Neural cell (in vitro differentiated cells): ENCODE measurements at regions not wholly inside any gene's neighbourhood (a gene's known extent, or its start where the extent isn't known, plus 50 kb on each side); places are given as distances from the start of the nearest gene placed in this dataset.

Experiments used
- H2AFZ ChIP-seq: fragments of 200-600, 300-800 bp; sonication (generic), shearing (Covaris generic); 2 replicates; pipeline ENCODE4 v1.6.0; 2014; ENCODE audit warnings: low read depth, mild to moderate bottlenecking, antibody characterized with exemption, low read length, moderate library complexity
- H3F3A ChIP-seq: fragments of 200-600 bp; shearing (Covaris generic); 2 replicates; pipeline ENCODE4 v1.6.1; 2016; ENCODE audit warnings: mild to moderate bottlenecking, moderate library complexity, mixed read lengths, antibody characterized with exemption, low read length; ENCODE audit not compliant: insufficient read depth, poor library complexity, severe bottlenecking
- H3K27ac ChIP-seq: fragments of 200-600, 300-800 bp; sonication (generic), shearing (Covaris generic); 2 replicates; pipeline ENCODE4 v1.5.1; 2014; ENCODE audit warnings: mild to moderate bottlenecking, low read length, moderate library complexity
- H3K27me3 ChIP-seq: fragments of 300-800, 200-600 bp; sonication (generic), shearing (Covaris generic); 2 replicates; pipeline ENCODE4 v1.6.0; 2014; ENCODE audit warnings: mild to moderate bottlenecking, low read depth, low read length, moderate library complexity; ENCODE audit not compliant: insufficient read depth
- H3K36me3 ChIP-seq: fragments of 300-800, 200-600 bp; sonication (generic), shearing (Covaris generic); 2 replicates; pipeline ENCODE4 v1.5.1; 2014; ENCODE audit warnings: mild to moderate bottlenecking, antibody characterized with exemption, low read length, moderate library complexity; ENCODE audit not compliant: insufficient read depth
- H3K4me2 ChIP-seq: fragments of 300-800, 200-600 bp; sonication (generic), shearing (Covaris generic); 2 replicates; pipeline ENCODE4 v1.6.0; 2014; ENCODE audit warnings: mild to moderate bottlenecking, low read length
- H3K4me3 ChIP-seq: fragments of 300-800, 200-600 bp; sonication (generic), shearing (Covaris generic); 2 replicates; pipeline ENCODE4 v1.5.1; 2014; ENCODE audit warnings: mild to moderate bottlenecking, low read length, moderate library complexity
- H3K79me2 ChIP-seq: fragments of 200-600 bp; shearing (Covaris generic); replicated peaks from 2 replicates; pipeline ENCODE4 v1.6.0; 2014; ENCODE audit warnings: mild to moderate bottlenecking, low read length, moderate library complexity; ENCODE audit not compliant: insufficient read depth
- H3K9ac ChIP-seq: fragments of 300-800, 200-600 bp; sonication (generic), shearing (Covaris generic); 2 replicates; pipeline ENCODE4 v1.6.1; 2016; ENCODE audit warnings: mild to moderate bottlenecking, low read length, mixed read lengths
- H3K9me2 ChIP-seq: fragments of 200-600 bp; shearing (Covaris generic); 2 replicates; pipeline ENCODE4 v1.6.1; 2016; ENCODE audit warnings: mild to moderate bottlenecking, low read length, mixed read lengths; ENCODE audit not compliant: insufficient read depth
- H3K9me3 ChIP-seq: fragments of 200-600, 300-800 bp; sonication (generic), shearing (Covaris generic); 2 replicates; pipeline ENCODE4 v1.6.1; 2016; ENCODE audit warnings: mild to moderate bottlenecking, mixed run types, low read length, moderate library complexity, mixed read lengths
- H4K20me1 ChIP-seq: fragments of 200-600 bp; shearing (Covaris generic); 2 replicates; pipeline ENCODE4 v1.6.1; 2016; ENCODE audit warnings: mild to moderate bottlenecking, mixed run types; ENCODE audit not compliant: insufficient read depth
- EP300 ChIP-seq: fragments of 450-650 bp; conservative IDR thresholded peaks from 2 replicates; pipeline ENCODE4 v1.6.1; 2014; ENCODE audit warnings: antibody characterized with exemption, mild to moderate bottlenecking, moderate library complexity; ENCODE audit not compliant: poor library complexity, severe bottlenecking
- EZH2 ChIP-seq: fragments of 200-600, 300-800 bp; shearing (Covaris generic), sonication (generic); IDR thresholded peaks from 2 replicates; pipeline ENCODE4 v1.6.1; 2014; ENCODE audit warnings: antibody characterized with exemption, low read length, borderline replicate concordance, mild to moderate bottlenecking; ENCODE audit not compliant: insufficient read depth, poor library complexity, severe bottlenecking
- MXI1 ChIP-seq: fragments of 450-650 bp; conservative IDR thresholded peaks from 2 replicates; pipeline ENCODE4 v1.6.1; 2014; ENCODE audit warnings: antibody characterized with exemption, mild to moderate bottlenecking; ENCODE audit not compliant: poor library complexity, severe bottlenecking
- POLR2AphosphoS5 ChIP-seq: IDR thresholded peaks from 2 replicates; pipeline ENCODE4 v1.6.1; 2012
- RAD21 ChIP-seq: fragments of 450-650 bp; conservative IDR thresholded peaks from 2 replicates; pipeline ENCODE4 v1.6.1; 2014; ENCODE audit warnings: antibody characterized with exemption, mild to moderate bottlenecking, moderate library complexity
- SMC3 ChIP-seq: fragments of 450-650 bp; conservative IDR thresholded peaks from 2 replicates; pipeline ENCODE4 v1.6.1; 2014; ENCODE audit warnings: antibody characterized with exemption, mild to moderate bottlenecking, moderate library complexity; ENCODE audit not compliant: poor library complexity
- TAF1 ChIP-seq: IDR thresholded peaks from 2 replicates; pipeline ENCODE4 v1.6.1; 2012; ENCODE audit warnings: low read depth
- TF ChIP-seq, protein P1 (sequence below): IDR thresholded peaks from 2 replicates; pipeline ENCODE4 v1.6.1; 2012; ENCODE audit warnings: borderline replicate concordance
- TF ChIP-seq, protein P2 (sequence below): fragments of 450-650 bp; IDR thresholded peaks from 2 replicates; pipeline ENCODE4 v1.5.1; 2014; ENCODE audit warnings: antibody characterized with exemption, mild to moderate bottlenecking, moderate library complexity; ENCODE audit not compliant: poor library complexity, severe bottlenecking

DNA sequence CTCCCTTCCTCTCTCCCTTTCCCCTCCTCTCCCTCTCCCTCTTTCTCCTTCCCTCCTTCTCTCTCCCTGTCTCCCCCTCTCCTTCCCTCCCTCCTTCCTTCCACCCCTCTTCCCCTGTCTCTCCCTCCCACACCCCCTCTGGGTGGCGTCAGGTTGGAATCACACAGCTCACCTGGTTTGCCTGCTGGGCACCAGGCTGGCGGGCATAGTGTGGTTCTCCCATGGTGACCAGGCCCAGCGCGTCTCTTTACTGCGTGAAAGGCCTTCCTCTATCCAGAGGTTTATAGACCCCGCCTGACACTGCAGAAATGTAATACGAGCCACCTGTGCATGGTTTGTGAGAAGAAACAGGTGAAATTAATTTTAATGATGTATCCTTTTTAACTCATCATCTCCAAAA, 76.2 kb downstream of the MRPL36 start:
- Histone ChIP-seq H2AFZ (no peak overlapping the region), H3K9me2 (no peaks in the 10 kb centered on the region)

DNA sequence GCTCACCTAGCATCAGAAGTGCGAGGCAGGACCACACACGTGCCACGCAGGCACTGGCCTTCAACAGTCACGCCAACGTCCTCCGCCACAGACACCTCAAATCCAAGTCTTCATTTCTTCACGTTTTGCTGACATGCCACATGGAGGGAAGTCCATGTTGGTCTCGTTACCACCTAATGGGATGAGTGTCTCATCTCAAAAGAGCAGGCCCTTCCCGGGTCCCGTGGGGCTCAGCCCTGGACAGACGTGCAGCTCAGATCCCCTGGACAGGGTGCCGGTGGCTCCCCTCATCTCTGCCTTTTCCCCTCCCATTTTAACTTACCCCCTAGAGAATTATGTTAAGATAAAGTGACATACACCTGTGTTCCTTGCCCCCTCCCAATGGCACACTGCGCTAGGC, 76.8 kb downstream of the MRPL36 start:
- no peaks in the 10 kb centered on the region for H3K27me3 ChIP-seq
- no peak overlapping the region for H3K4me2 ChIP-seq
- no peak overlapping the region for H3K9ac ChIP-seq
- H3K9me2 ChIP-seq = no peaks in the 10 kb centered on the region
- H3K9me3 ChIP-seq = no peaks in the 10 kb centered on the region
- no peaks in the 10 kb centered on the region for H3F3A ChIP-seq
- TF ChIP-seq MXI1 = no peak
- TF ChIP-seq, protein P1, sequence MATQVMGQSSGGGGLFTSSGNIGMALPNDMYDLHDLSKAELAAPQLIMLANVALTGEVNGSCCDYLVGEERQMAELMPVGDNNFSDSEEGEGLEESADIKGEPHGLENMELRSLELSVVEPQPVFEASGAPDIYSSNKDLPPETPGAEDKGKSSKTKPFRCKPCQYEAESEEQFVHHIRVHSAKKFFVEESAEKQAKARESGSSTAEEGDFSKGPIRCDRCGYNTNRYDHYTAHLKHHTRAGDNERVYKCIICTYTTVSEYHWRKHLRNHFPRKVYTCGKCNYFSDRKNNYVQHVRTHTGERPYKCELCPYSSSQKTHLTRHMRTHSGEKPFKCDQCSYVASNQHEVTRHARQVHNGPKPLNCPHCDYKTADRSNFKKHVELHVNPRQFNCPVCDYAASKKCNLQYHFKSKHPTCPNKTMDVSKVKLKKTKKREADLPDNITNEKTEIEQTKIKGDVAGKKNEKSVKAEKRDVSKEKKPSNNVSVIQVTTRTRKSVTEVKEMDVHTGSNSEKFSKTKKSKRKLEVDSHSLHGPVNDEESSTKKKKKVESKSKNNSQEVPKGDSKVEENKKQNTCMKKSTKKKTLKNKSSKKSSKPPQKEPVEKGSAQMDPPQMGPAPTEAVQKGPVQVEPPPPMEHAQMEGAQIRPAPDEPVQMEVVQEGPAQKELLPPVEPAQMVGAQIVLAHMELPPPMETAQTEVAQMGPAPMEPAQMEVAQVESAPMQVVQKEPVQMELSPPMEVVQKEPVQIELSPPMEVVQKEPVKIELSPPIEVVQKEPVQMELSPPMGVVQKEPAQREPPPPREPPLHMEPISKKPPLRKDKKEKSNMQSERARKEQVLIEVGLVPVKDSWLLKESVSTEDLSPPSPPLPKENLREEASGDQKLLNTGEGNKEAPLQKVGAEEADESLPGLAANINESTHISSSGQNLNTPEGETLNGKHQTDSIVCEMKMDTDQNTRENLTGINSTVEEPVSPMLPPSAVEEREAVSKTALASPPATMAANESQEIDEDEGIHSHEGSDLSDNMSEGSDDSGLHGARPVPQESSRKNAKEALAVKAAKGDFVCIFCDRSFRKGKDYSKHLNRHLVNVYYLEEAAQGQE = no peak
- no peak for TF ChIP-seq EZH2
- H4K20me1 ChIP-seq = no peaks in the 10 kb centered on the region
- no peaks in the 10 kb centered on the region for H3K36me3 ChIP-seq
- H3K4me3 ChIP-seq = no peak overlapping the region
- H3K27ac ChIP-seq = no peak overlapping the region
- H2AFZ ChIP-seq = no peak overlapping the region
- H3K79me2 ChIP-seq = no peaks in the 10 kb centered on the region

More for the DNA sequence above, 76.2 kb downstream of the MRPL36 start:
- Histone ChIP-seq H3K9me3 (no peaks in the 10 kb centered on the region), H3K36me3 (no peaks in the 10 kb centered on the region), H3F3A (no peaks in the 10 kb centered on the region), H3K4me2 (no peak overlapping the region), H3K27me3 (no peaks in the 10 kb centered on the region), H3K9ac (no peak overlapping the region), H4K20me1 (no peaks in the 10 kb centered on the region), H3K79me2 (no peaks in the 10 kb centered on the region), H3K27ac (no peak overlapping the region), H3K4me3 (no peak overlapping the region)
- no peak for TF ChIP-seq RAD21
- TF ChIP-seq, protein P2, sequence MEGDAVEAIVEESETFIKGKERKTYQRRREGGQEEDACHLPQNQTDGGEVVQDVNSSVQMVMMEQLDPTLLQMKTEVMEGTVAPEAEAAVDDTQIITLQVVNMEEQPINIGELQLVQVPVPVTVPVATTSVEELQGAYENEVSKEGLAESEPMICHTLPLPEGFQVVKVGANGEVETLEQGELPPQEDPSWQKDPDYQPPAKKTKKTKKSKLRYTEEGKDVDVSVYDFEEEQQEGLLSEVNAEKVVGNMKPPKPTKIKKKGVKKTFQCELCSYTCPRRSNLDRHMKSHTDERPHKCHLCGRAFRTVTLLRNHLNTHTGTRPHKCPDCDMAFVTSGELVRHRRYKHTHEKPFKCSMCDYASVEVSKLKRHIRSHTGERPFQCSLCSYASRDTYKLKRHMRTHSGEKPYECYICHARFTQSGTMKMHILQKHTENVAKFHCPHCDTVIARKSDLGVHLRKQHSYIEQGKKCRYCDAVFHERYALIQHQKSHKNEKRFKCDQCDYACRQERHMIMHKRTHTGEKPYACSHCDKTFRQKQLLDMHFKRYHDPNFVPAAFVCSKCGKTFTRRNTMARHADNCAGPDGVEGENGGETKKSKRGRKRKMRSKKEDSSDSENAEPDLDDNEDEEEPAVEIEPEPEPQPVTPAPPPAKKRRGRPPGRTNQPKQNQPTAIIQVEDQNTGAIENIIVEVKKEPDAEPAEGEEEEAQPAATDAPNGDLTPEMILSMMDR = no peak
- TF ChIP-seq TAF1 = no peak
- no peak for TF ChIP-seq SMC3
- TF ChIP-seq MXI1 = no peak
- TF ChIP-seq, protein P1 = no peak
- no peak for TF ChIP-seq EZH2
- no peak for TF ChIP-seq POLR2AphosphoS5
- no peak for TF ChIP-seq EP300
